IPS-18c (cell line): ENCODE measurements at regions not wholly inside any gene's neighbourhood (a gene's known extent, or its start where the extent isn't known, plus 50 kb on each side); places are given as distances from the start of the nearest gene placed in this dataset.
"Not testable (repeated sequence)": the region's sequence is repeated elsewhere in the genome, so short reads cannot be mapped to it uniquely, and the experiment has no call there.

Experiments used
- H3K4me3 ChIP-seq: 2 replicates; pipeline ENCODE4 v1.7.0; 2013; ENCODE audit warnings: low read depth, mild to moderate bottlenecking, low read length, moderate library complexity; ENCODE audit not compliant: insufficient read depth
- H3K9me3 ChIP-seq: one replicate; pipeline ENCODE4 v1.6.1; 2013; ENCODE audit warnings: mild to moderate bottlenecking, low read length, moderate library complexity; ENCODE audit not compliant: control insufficient read depth, insufficient read depth

GRCh38 chrX:121649417-121649816 lies 602.0 kb downstream of the GLUD2 start:
- no peaks in the 10 kb centered on the region for H3K9me3 ChIP-seq
- no peak overlapping the region for H3K4me3 ChIP-seq

GRCh38 chrX:121655276-121655675 lies 607.9 kb downstream of the GLUD2 start:
- Histone ChIP-seq H3K9me3 (no peaks in the 10 kb centered on the region), H3K4me3 (no peak overlapping the region)

- no peaks in the 10 kb centered on the region for H3K9me3 ChIP-seq
- no peak overlapping the region for H3K4me3 ChIP-seq
Observed at GRCh38 chrX:121666171-121666570, 618.8 kb downstream of the GLUD2 start.

GRCh38 chrX:121671649-121672048 lies 624.2 kb downstream of the GLUD2 start:
- Histone ChIP-seq H3K9me3 (no peaks in the 10 kb centered on the region), H3K4me3 (no peak overlapping the region)

- H3K4me3 ChIP-seq, H3K9me3 ChIP-seq: not testable (repeated sequence)
Observed at GRCh38 chrX:121709236-121709635, 661.8 kb downstream of the GLUD2 start.

GRCh38 chrX:121733514-121733913 lies 686.1 kb downstream of the GLUD2 start:
- peaks cover 3% of the 10 kb centered on the region for H3K9me3 ChIP-seq
- H3K4me3 ChIP-seq: no peak overlapping the region

GRCh38 chrX:121746105-121746504 lies 698.7 kb downstream of the GLUD2 start:
- peaks cover 3% of the 10 kb centered on the region for H3K9me3 ChIP-seq

GRCh38 chrX:121753602-121754001 lies 706.2 kb downstream of the GLUD2 start:
- not testable (repeated sequence) for H3K9me3 ChIP-seq, H3K4me3 ChIP-seq

More at GRCh38 chrX:121746105-121746504, 698.7 kb downstream of the GLUD2 start:
- H3K4me3 ChIP-seq: no peak overlapping the region

GRCh38 chrX:121754301-121754700 lies 706.9 kb downstream of the GLUD2 start:
- Histone ChIP-seq H3K4me3 (no peak overlapping the region), H3K9me3 (peaks cover 2% of the 10 kb centered on the region)

- Histone ChIP-seq H3K4me3 (no peak overlapping the region), H3K9me3 (peaks cover 2% of the 10 kb centered on the region)
Observed at GRCh38 chrX:121755541-121755940, 708.1 kb downstream of the GLUD2 start.

- Histone ChIP-seq H3K4me3 (no peak overlapping the region), H3K9me3 (no peaks in the 10 kb centered on the region)
Observed at GRCh38 chrX:121761845-121762244, 714.4 kb downstream of the GLUD2 start.

GRCh38 chrX:121763671-121764070 lies 716.3 kb downstream of the GLUD2 start:
- Histone ChIP-seq H3K9me3 (no peaks in the 10 kb centered on the region), H3K4me3 (no peak overlapping the region)

GRCh38 chrX:121768210-121768609 lies 720.8 kb downstream of the GLUD2 start:
- not testable (repeated sequence) for H3K4me3 ChIP-seq, H3K9me3 ChIP-seq

- H3K9me3 ChIP-seq: peaks cover 3% of the 10 kb centered on the region
- H3K4me3 ChIP-seq: no peak overlapping the region
Observed at GRCh38 chrX:121781991-121782390, 734.6 kb downstream of the GLUD2 start.

GRCh38 chrX:121782544-121782943 lies 735.1 kb downstream of the GLUD2 start:
- Histone ChIP-seq H3K4me3 (no peak overlapping the region), H3K9me3 (peaks cover 3% of the 10 kb centered on the region)

GRCh38 chrX:121782976-121783375 lies 735.6 kb downstream of the GLUD2 start:
- Histone ChIP-seq H3K9me3 (peaks cover 3% of the 10 kb centered on the region), H3K4me3 (no peak overlapping the region)

GRCh38 chrX:121802881-121803412 lies 755.5 kb downstream of the GLUD2 start:
- Histone ChIP-seq H3K9me3 (peaks cover 7% of the 10 kb centered on the region), H3K4me3 (no peak overlapping the region)

GRCh38 chrX:121823406-121823805 lies 776.0 kb downstream of the GLUD2 start:
- H3K4me3 ChIP-seq: no peak overlapping the region
- peaks cover 3% of the 10 kb centered on the region for H3K9me3 ChIP-seq

- H3K9me3 ChIP-seq: no peaks in the 10 kb centered on the region
Observed at GRCh38 chrX:121831601-121832000, 784.2 kb downstream of the GLUD2 start.

More at GRCh38 chrX:121831601-121832000, 784.2 kb downstream of the GLUD2 start:
- H3K4me3 ChIP-seq: no peak overlapping the region
